ENCODE measurements at regions not wholly inside any gene's neighbourhood (a gene's known extent, or its start where the extent isn't known, plus 50 kb on each side); places are given as distances from the start of the nearest gene placed in this dataset.
"Not testable (repeated sequence)": the region's sequence is repeated elsewhere in the genome, so short reads cannot be mapped to it uniquely, and the experiment has no call there.

GRCh38 chr12:31216479-31216878, 109.5 kb downstream of the SINHCAF start:
- DNase-seq (ENCODE audit: low read depth in 2 of 2) = no peak

- no peak for DNase-seq (ENCODE audit: low read depth in 2 of 2)
Observed at GRCh38 chr12:31217356-31218130, 108.4 kb downstream of the SINHCAF start.

GRCh38 chr12:31218203-31219025, 107.5 kb downstream of the SINHCAF start:
- no peak for DNase-seq (ENCODE audit: low read depth in 2 of 2)

GRCh38 chr12:31219521-31219920, 106.4 kb downstream of the SINHCAF start:
- DNase-seq (ENCODE audit: low read depth in 2 of 2) = no peak

GRCh38 chr12:31220061-31220460, 105.9 kb downstream of the SINHCAF start:
- no peak for DNase-seq (ENCODE audit: low read depth in 2 of 2)

GRCh38 chr12:31220633-31221550, 105.1 kb downstream of the SINHCAF start:
- no peak for DNase-seq (ENCODE audit: low read depth in 2 of 2)

- no peak for DNase-seq (ENCODE audit: low read depth in 2 of 2)
Observed at GRCh38 chr12:31221551-31221945, 104.4 kb downstream of the SINHCAF start.

GRCh38 chr12:31222620-31223222, 103.2 kb downstream of the SINHCAF start:
- no peak for DNase-seq (ENCODE audit: low read depth in 2 of 2)

GRCh38 chr12:31223640-31224039, 102.3 kb downstream of the SINHCAF start:
- DNase-seq (ENCODE audit: low read depth in 2 of 2) = not testable (repeated sequence)

GRCh38 chr12:31224768-31225448, 101.0 kb downstream of the SINHCAF start:
- no peak for DNase-seq (ENCODE audit: low read depth in 2 of 2)

- no peak for DNase-seq (ENCODE audit: low read depth in 2 of 2)
Observed at GRCh38 chr12:31225656-31226535, 100.1 kb downstream of the SINHCAF start.

GRCh38 chr12:31226639-31227038, 99.3 kb downstream of the SINHCAF start:
- DNase-seq (ENCODE audit: low read depth in 2 of 2) = no peak

GRCh38 chr12:31227401-31227981, 98.5 kb downstream of the SINHCAF start:
- no peak for DNase-seq (ENCODE audit: low read depth in 2 of 2)

GRCh38 chr12:31228811-31229792, 96.8 kb downstream of the SINHCAF start:
- no peak for DNase-seq (ENCODE audit: low read depth in 2 of 2)

- DNase-seq (ENCODE audit: low read depth in 2 of 2) = no peak
Observed at GRCh38 chr12:31230004-31230403, 95.9 kb downstream of the SINHCAF start.

All from fibroblast of skin of left quadriceps (primary cell).